ENCODE measurements at regions not wholly inside any gene's neighbourhood (a gene's known extent, or its start where the extent isn't known, plus 50 kb on each side); places are given as distances from the start of the nearest gene placed in this dataset.
A peak's percentile ranks its signal among the peaks of the same experiment; 100 is the strongest.

- no peaks in the 10 kb centered on the region for H3K36me3 ChIP-seq (replicated peaks in 1 of 2; ENCODE audit: control insufficient read depth in 2 of 2, insufficient read depth in 2 of 2, low read length in 2 of 2)
- no peak overlapping the region for H2AFZ ChIP-seq (ENCODE audit: low read length)
- H4K8ac ChIP-seq (ENCODE audit: low read depth, low read length), result no peak overlapping the region
- H3K27me3 ChIP-seq (ENCODE audit: control insufficient read depth in 3 of 3, insufficient read depth in 3 of 3, low read depth in 1 of 3, low read length in 3 of 3), result peaks cover 0 to 46% (median 0%) of the 10 kb centered on the region in 3 experiments
- H3K4me2 ChIP-seq (ENCODE audit: insufficient read depth, low read length, poor library complexity, severe bottlenecking), result no peak overlapping the region
- H2BK12ac ChIP-seq (ENCODE audit: low read length), result no peak overlapping the region
- no peaks in the 10 kb centered on the region for H3K4me1 ChIP-seq (ENCODE audit: control insufficient read depth in 2 of 2, insufficient read depth in 1 of 2, low read depth in 1 of 2, low read length in 2 of 2)
- no peak overlapping the region for H3K4ac ChIP-seq (ENCODE audit: low read length)
- H2BK5ac ChIP-seq (ENCODE audit: low read length), result peak overlapping the region; percentile 82
- DNase-seq (ENCODE audit: low spot score), result no peak
- no CpG with 5 or more reads among the region's 9 CpGs for WGBS, 2 donors (ENCODE audit: extremely low coverage in 2 of 2, insufficient read length in 2 of 2, insufficient replicate concordance in 1 of 2)
- H3K9me3 ChIP-seq (replicated peaks in 1 of 2; ENCODE audit: control insufficient read depth in 2 of 2, insufficient read depth in 1 of 2, low read depth in 1 of 2, low read length in 2 of 2), result no peaks in the 10 kb centered on the region
- no peak overlapping the region for H3K23ac ChIP-seq (ENCODE audit: low read depth, low read length, poor library complexity)
- H3K79me1 ChIP-seq (ENCODE audit: low read depth, low read length), result no peaks in the 10 kb centered on the region
- peak overlapping the region; percentile 11 for H3K14ac ChIP-seq (ENCODE audit: low read length)
- H3K9ac ChIP-seq (ENCODE audit: low read depth, low read length, poor library complexity), result no peak overlapping the region
- H2BK120ac ChIP-seq (ENCODE audit: low read depth, low read length), result no peak overlapping the region
- H3K4me3 ChIP-seq (ENCODE audit: low read length in 2 of 2), result no peak overlapping the region
- no peak overlapping the region for H3K18ac ChIP-seq (ENCODE audit: low read length)
- H2BK15ac ChIP-seq (ENCODE audit: low read length), result no peak overlapping the region
- no peak overlapping the region for H3K27ac ChIP-seq (replicated peaks; ENCODE audit: low read length)
- H2AK5ac ChIP-seq (ENCODE audit: low read depth, low read length), result no peak overlapping the region
- H4K91ac ChIP-seq (ENCODE audit: low read depth, low read length, poor library complexity), result no peak overlapping the region
Observed at GRCh38 chr7:128177768-128178550, 63.1 kb upstream of the LEP start.

- no peak overlapping the region for H2AK5ac ChIP-seq (ENCODE audit: low read depth, low read length)
- no peak overlapping the region for H3K4me2 ChIP-seq (ENCODE audit: insufficient read depth, low read length, poor library complexity, severe bottlenecking)
- no peak overlapping the region for H4K91ac ChIP-seq (ENCODE audit: low read depth, low read length, poor library complexity)
- H2BK15ac ChIP-seq (ENCODE audit: low read length), result no peak overlapping the region
- no peak overlapping the region for H2BK120ac ChIP-seq (ENCODE audit: low read depth, low read length)
- no peak overlapping the region for H3K18ac ChIP-seq (ENCODE audit: low read length)
- no peak overlapping the region for H2AFZ ChIP-seq (ENCODE audit: low read length)
- no peak for DNase-seq (ENCODE audit: low spot score)
- H3K14ac ChIP-seq (ENCODE audit: low read length), result peak overlapping the region; percentile 11
- H4K8ac ChIP-seq (ENCODE audit: low read depth, low read length), result no peak overlapping the region
- peak overlapping the region; percentile 82 for H2BK5ac ChIP-seq (ENCODE audit: low read length)
- no peak overlapping the region for H2BK12ac ChIP-seq (ENCODE audit: low read length)
- H3K4me3 ChIP-seq (ENCODE audit: low read length in 2 of 2), result no peak overlapping the region
- no peaks in the 10 kb centered on the region for H3K36me3 ChIP-seq (replicated peaks in 1 of 2; ENCODE audit: control insufficient read depth in 2 of 2, insufficient read depth in 2 of 2, low read length in 2 of 2)
- no CpG with 5 or more reads among the region's 3 CpGs for WGBS, 2 donors (ENCODE audit: extremely low coverage in 2 of 2, insufficient read length in 2 of 2, insufficient replicate concordance in 1 of 2)
- no peaks in the 10 kb centered on the region for H3K9me3 ChIP-seq (replicated peaks in 1 of 2; ENCODE audit: control insufficient read depth in 2 of 2, insufficient read depth in 1 of 2, low read depth in 1 of 2, low read length in 2 of 2)
- no peaks in the 10 kb centered on the region for H3K79me1 ChIP-seq (ENCODE audit: low read depth, low read length)
- H3K4me1 ChIP-seq (ENCODE audit: control insufficient read depth in 2 of 2, insufficient read depth in 1 of 2, low read depth in 1 of 2, low read length in 2 of 2), result no peaks in the 10 kb centered on the region
- H3K23ac ChIP-seq (ENCODE audit: low read depth, low read length, poor library complexity), result no peak overlapping the region
- no peak overlapping the region for H3K27ac ChIP-seq (replicated peaks; ENCODE audit: low read length)
- H3K4ac ChIP-seq (ENCODE audit: low read length), result no peak overlapping the region
- H3K27me3 ChIP-seq (ENCODE audit: control insufficient read depth in 3 of 3, insufficient read depth in 3 of 3, low read depth in 1 of 3, low read length in 3 of 3), result peaks cover 0 to 42% (median 0%) of the 10 kb centered on the region in 3 experiments
- H3K9ac ChIP-seq (ENCODE audit: low read depth, low read length, poor library complexity), result no peak overlapping the region
Observed at GRCh38 chr7:128178611-128179010, 62.5 kb upstream of the LEP start.

GRCh38 chr7:128188396-128189230, 52.5 kb upstream of the LEP start:
- H3K9me3 ChIP-seq (replicated peaks in 1 of 2; ENCODE audit: control insufficient read depth in 2 of 2, insufficient read depth in 1 of 2, low read depth in 1 of 2, low read length in 2 of 2), result no peaks in the 10 kb centered on the region
- no peak overlapping the region for H3K4me3 ChIP-seq (ENCODE audit: low read length in 2 of 2)
- H2BK5ac ChIP-seq (ENCODE audit: low read length), result no peak overlapping the region
- H3K9ac ChIP-seq (ENCODE audit: low read depth, low read length, poor library complexity), result no peak overlapping the region
- no peak overlapping the region for H2AFZ ChIP-seq (ENCODE audit: low read length)
- no peak overlapping the region for H2BK120ac ChIP-seq (ENCODE audit: low read depth, low read length)
- no peak overlapping the region for H2BK12ac ChIP-seq (ENCODE audit: low read length)
- no peak overlapping the region for H3K27ac ChIP-seq (replicated peaks; ENCODE audit: low read length)
- no peak overlapping the region for H2AK5ac ChIP-seq (ENCODE audit: low read depth, low read length)
- no peak overlapping the region for H3K4me2 ChIP-seq (ENCODE audit: insufficient read depth, low read length, poor library complexity, severe bottlenecking)
- no CpG with 5 or more reads among the region's 16 CpGs for WGBS, 2 donors (ENCODE audit: extremely low coverage in 2 of 2, insufficient read length in 2 of 2, insufficient replicate concordance in 1 of 2)
- H3K23ac ChIP-seq (ENCODE audit: low read depth, low read length, poor library complexity), result no peak overlapping the region
- DNase-seq (ENCODE audit: low spot score), result no peak
- H3K14ac ChIP-seq (ENCODE audit: low read length), result no peak overlapping the region
- H2BK15ac ChIP-seq (ENCODE audit: low read length), result no peak overlapping the region
- peaks cover 0 to 2% of the 10 kb centered on the region in 2 donors for H3K4me1 ChIP-seq (ENCODE audit: control insufficient read depth in 2 of 2, insufficient read depth in 1 of 2, low read depth in 1 of 2, low read length in 2 of 2)
- no peaks in the 10 kb centered on the region for H3K36me3 ChIP-seq (replicated peaks in 1 of 2; ENCODE audit: control insufficient read depth in 2 of 2, insufficient read depth in 2 of 2, low read length in 2 of 2)
- H3K79me1 ChIP-seq (ENCODE audit: low read depth, low read length), result no peaks in the 10 kb centered on the region
- H3K4ac ChIP-seq (ENCODE audit: low read length), result no peak overlapping the region
- peaks cover 0 to 34% (median 0%) of the 10 kb centered on the region in 3 experiments for H3K27me3 ChIP-seq (ENCODE audit: control insufficient read depth in 3 of 3, insufficient read depth in 3 of 3, low read depth in 1 of 3, low read length in 3 of 3)
- no peak overlapping the region for H4K8ac ChIP-seq (ENCODE audit: low read depth, low read length)
- no peak overlapping the region for H4K91ac ChIP-seq (ENCODE audit: low read depth, low read length, poor library complexity)
- H3K18ac ChIP-seq (ENCODE audit: low read length), result peak overlapping the region; percentile 15
